Neural cell (in vitro differentiated cells): ENCODE measurements at regions not wholly inside any gene's neighbourhood (a gene's known extent, or its start where the extent isn't known, plus 50 kb on each side); places are given as distances from the start of the nearest gene placed in this dataset.

Experiments
- H2AFZ ChIP-seq: fragments of 200-600, 300-800 bp; sonication (generic), shearing (Covaris generic); 2 replicates; pipeline ENCODE4 v1.6.0; 2014; ENCODE audit warnings: low read depth, mild to moderate bottlenecking, antibody characterized with exemption, low read length, moderate library complexity
- H3F3A ChIP-seq: fragments of 200-600 bp; shearing (Covaris generic); 2 replicates; pipeline ENCODE4 v1.6.1; 2016; ENCODE audit warnings: mild to moderate bottlenecking, moderate library complexity, mixed read lengths, antibody characterized with exemption, low read length; ENCODE audit not compliant: insufficient read depth, poor library complexity, severe bottlenecking
- H3K27ac ChIP-seq: fragments of 200-600, 300-800 bp; sonication (generic), shearing (Covaris generic); 2 replicates; pipeline ENCODE4 v1.5.1; 2014; ENCODE audit warnings: mild to moderate bottlenecking, low read length, moderate library complexity
- H3K27me3 ChIP-seq: fragments of 300-800, 200-600 bp; sonication (generic), shearing (Covaris generic); 2 replicates; pipeline ENCODE4 v1.6.0; 2014; ENCODE audit warnings: mild to moderate bottlenecking, low read depth, low read length, moderate library complexity; ENCODE audit not compliant: insufficient read depth
- H3K36me3 ChIP-seq: fragments of 300-800, 200-600 bp; sonication (generic), shearing (Covaris generic); 2 replicates; pipeline ENCODE4 v1.5.1; 2014; ENCODE audit warnings: mild to moderate bottlenecking, antibody characterized with exemption, low read length, moderate library complexity; ENCODE audit not compliant: insufficient read depth
- H3K4me2 ChIP-seq: fragments of 300-800, 200-600 bp; sonication (generic), shearing (Covaris generic); 2 replicates; pipeline ENCODE4 v1.6.0; 2014; ENCODE audit warnings: mild to moderate bottlenecking, low read length
- H3K4me3 ChIP-seq: fragments of 300-800, 200-600 bp; sonication (generic), shearing (Covaris generic); 2 replicates; pipeline ENCODE4 v1.5.1; 2014; ENCODE audit warnings: mild to moderate bottlenecking, low read length, moderate library complexity
- H3K79me2 ChIP-seq: fragments of 200-600 bp; shearing (Covaris generic); replicated peaks from 2 replicates; pipeline ENCODE4 v1.6.0; 2014; ENCODE audit warnings: mild to moderate bottlenecking, low read length, moderate library complexity; ENCODE audit not compliant: insufficient read depth
- H3K9ac ChIP-seq: fragments of 300-800, 200-600 bp; sonication (generic), shearing (Covaris generic); 2 replicates; pipeline ENCODE4 v1.6.1; 2016; ENCODE audit warnings: mild to moderate bottlenecking, low read length, mixed read lengths
- H3K9me2 ChIP-seq: fragments of 200-600 bp; shearing (Covaris generic); 2 replicates; pipeline ENCODE4 v1.6.1; 2016; ENCODE audit warnings: mild to moderate bottlenecking, low read length, mixed read lengths; ENCODE audit not compliant: insufficient read depth
- H3K9me3 ChIP-seq: fragments of 200-600, 300-800 bp; sonication (generic), shearing (Covaris generic); 2 replicates; pipeline ENCODE4 v1.6.1; 2016; ENCODE audit warnings: mild to moderate bottlenecking, mixed run types, low read length, moderate library complexity, mixed read lengths
- H4K20me1 ChIP-seq: fragments of 200-600 bp; shearing (Covaris generic); 2 replicates; pipeline ENCODE4 v1.6.1; 2016; ENCODE audit warnings: mild to moderate bottlenecking, mixed run types; ENCODE audit not compliant: insufficient read depth
- CTCF ChIP-seq: fragments of 450-650 bp; IDR thresholded peaks from 2 replicates; pipeline ENCODE4 v1.5.1; 2014; ENCODE audit warnings: antibody characterized with exemption, mild to moderate bottlenecking, moderate library complexity; ENCODE audit not compliant: poor library complexity, severe bottlenecking
- EP300 ChIP-seq: fragments of 450-650 bp; conservative IDR thresholded peaks from 2 replicates; pipeline ENCODE4 v1.6.1; 2014; ENCODE audit warnings: antibody characterized with exemption, mild to moderate bottlenecking, moderate library complexity; ENCODE audit not compliant: poor library complexity, severe bottlenecking
- EZH2 ChIP-seq: fragments of 200-600, 300-800 bp; shearing (Covaris generic), sonication (generic); IDR thresholded peaks from 2 replicates; pipeline ENCODE4 v1.6.1; 2014; ENCODE audit warnings: antibody characterized with exemption, low read length, borderline replicate concordance, mild to moderate bottlenecking; ENCODE audit not compliant: insufficient read depth, poor library complexity, severe bottlenecking
- MXI1 ChIP-seq: fragments of 450-650 bp; conservative IDR thresholded peaks from 2 replicates; pipeline ENCODE4 v1.6.1; 2014; ENCODE audit warnings: antibody characterized with exemption, mild to moderate bottlenecking; ENCODE audit not compliant: poor library complexity, severe bottlenecking
- POLR2AphosphoS5 ChIP-seq: IDR thresholded peaks from 2 replicates; pipeline ENCODE4 v1.6.1; 2012
- RAD21 ChIP-seq: fragments of 450-650 bp; conservative IDR thresholded peaks from 2 replicates; pipeline ENCODE4 v1.6.1; 2014; ENCODE audit warnings: antibody characterized with exemption, mild to moderate bottlenecking, moderate library complexity
- REST ChIP-seq: IDR thresholded peaks from 2 replicates; pipeline ENCODE4 v1.6.1; 2012; ENCODE audit warnings: borderline replicate concordance
- SMC3 ChIP-seq: fragments of 450-650 bp; conservative IDR thresholded peaks from 2 replicates; pipeline ENCODE4 v1.6.1; 2014; ENCODE audit warnings: antibody characterized with exemption, mild to moderate bottlenecking, moderate library complexity; ENCODE audit not compliant: poor library complexity
- TAF1 ChIP-seq: IDR thresholded peaks from 2 replicates; pipeline ENCODE4 v1.6.1; 2012; ENCODE audit warnings: low read depth

GRCh38 chr11:15829312-15829711 lies 527.0 kb downstream of the SOX6 start:
- TF ChIP-seq EZH2 (no peak), EP300 (no peak), SMC3 (no peak)
- Histone ChIP-seq H3K9me2 (no peaks in the 10 kb centered on the region), H3K4me2 (no peak overlapping the region), H3K27ac (no peak overlapping the region), H3F3A (no peaks in the 10 kb centered on the region), H3K4me3 (no peak overlapping the region), H3K79me2 (no peaks in the 10 kb centered on the region), H3K36me3 (no peaks in the 10 kb centered on the region), H2AFZ (no peak overlapping the region), H4K20me1 (no peaks in the 10 kb centered on the region), H3K9ac (no peak overlapping the region), H3K27me3 (no peaks in the 10 kb centered on the region), H3K9me3 (no peaks in the 10 kb centered on the region)

DNA sequence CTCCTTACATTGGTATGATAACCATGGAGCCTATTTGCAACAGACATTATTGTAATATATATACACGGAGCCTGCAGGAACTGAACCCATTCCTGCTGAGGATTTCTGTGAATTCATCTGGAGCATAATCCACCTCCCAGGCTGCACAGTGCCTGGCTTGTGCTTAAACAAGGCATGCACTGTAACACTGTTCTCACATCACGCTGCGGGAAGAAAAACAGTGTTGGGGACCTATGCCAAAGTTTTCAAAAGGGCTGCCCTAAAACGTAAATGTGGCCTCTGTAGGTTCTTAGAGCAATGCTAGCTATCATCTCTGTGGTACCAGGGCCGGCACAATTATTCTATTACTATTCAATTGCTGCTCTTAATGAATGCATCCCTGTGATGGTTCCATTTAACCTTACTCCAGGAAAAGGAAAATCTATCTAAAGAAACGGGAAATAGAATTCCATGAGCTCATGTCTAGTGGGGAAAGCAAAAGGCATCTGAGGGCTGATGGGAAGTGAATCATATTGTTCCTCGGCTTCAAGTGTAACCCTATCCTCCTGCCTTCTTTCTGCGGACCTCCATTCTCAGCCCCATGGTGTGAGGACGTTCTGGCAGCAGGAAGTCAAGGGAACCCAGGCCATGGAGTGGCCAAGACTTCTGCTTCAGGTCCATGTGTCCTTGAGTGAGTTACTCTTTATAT lies 525.5 kb downstream of the SOX6 start:
- Histone ChIP-seq H3K4me3 (no peak overlapping the region), H3K9ac (no peak overlapping the region), H3K27ac (no peak overlapping the region), H3K9me2 (no peaks in the 10 kb centered on the region), H3K27me3 (no peaks in the 10 kb centered on the region), H3K79me2 (no peaks in the 10 kb centered on the region), H3K4me2 (no peak overlapping the region), H2AFZ (no peak overlapping the region), H3F3A (no peaks in the 10 kb centered on the region), H3K9me3 (no peaks in the 10 kb centered on the region), H3K36me3 (no peaks in the 10 kb centered on the region), H4K20me1 (no peaks in the 10 kb centered on the region)
- TF ChIP-seq TAF1 (no peak), POLR2AphosphoS5 (no peak), REST (no peak), RAD21 (no peak), EP300 (no peak), EZH2 (no peak), MXI1 (no peak), CTCF (no peak), SMC3 (no peak)
